Endodermal cell (in vitro differentiated cells): ENCODE measurements at regions not wholly inside any gene's neighbourhood (a gene's known extent, or its start where the extent isn't known, plus 50 kb on each side); places are given as distances from the start of the nearest gene placed in this dataset.
A peak's percentile ranks its signal among the peaks of the same experiment; 100 is the strongest.

Experiments used
- DNase-seq: peaks from one replicate; pipeline ENCODE4 v3.0.0-alpha.2; 2017
- H3K27ac ChIP-seq: 2 replicates; pipeline ENCODE4 v1.5.1; 2013; ENCODE audit warnings: mild to moderate bottlenecking, low read depth, low read length, moderate library complexity
- H3K27me3 ChIP-seq: 2 replicates; pipeline ENCODE4 v1.6.1; 2013; ENCODE audit warnings: mild to moderate bottlenecking, low read length, moderate library complexity; ENCODE audit not compliant: insufficient read depth, control insufficient read depth, poor library complexity, severe bottlenecking
- H3K36me3 ChIP-seq: 2 replicates; pipeline ENCODE4 v1.7.0; 2013; ENCODE audit warnings: mild to moderate bottlenecking, low read length, moderate library complexity; ENCODE audit not compliant: control insufficient read depth, insufficient read depth
- H3K4me1 ChIP-seq: one replicate; pipeline ENCODE4 v1.7.0; 2013; ENCODE audit warnings: low read length; ENCODE audit not compliant: control insufficient read depth, insufficient read depth
- H3K4me3 ChIP-seq: 2 replicates; pipeline ENCODE4 v1.5.1; 2013; ENCODE audit warnings: mild to moderate bottlenecking, low read length, moderate library complexity
- H3K9ac ChIP-seq: 2 replicates; pipeline ENCODE4 v1.6.1; 2013; ENCODE audit warnings: mild to moderate bottlenecking, low read length, moderate library complexity; ENCODE audit not compliant: poor library complexity, severe bottlenecking; ENCODE audit errors: extremely low read depth
- H3K9me3 ChIP-seq: 2 replicates; pipeline ENCODE4 v1.6.1; 2013; ENCODE audit warnings: mild to moderate bottlenecking, low read length, moderate library complexity; ENCODE audit not compliant: control insufficient read depth
- H3K27ac Mint-ChIP-seq: 2 replicates; pipeline ENCODE4 v1.8.0; 2020; ENCODE audit warnings: mixed read lengths
- H3K27me3 Mint-ChIP-seq: 2 replicates; pipeline ENCODE4 v1.8.0; 2021; ENCODE audit warnings: mild to moderate bottlenecking, mixed read lengths; ENCODE audit not compliant: insufficient read depth
- H3K36me3 Mint-ChIP-seq: 2 replicates; pipeline ENCODE4 v1.8.0; 2020; ENCODE audit warnings: low read depth, mixed read lengths
- H3K4me1 Mint-ChIP-seq: 2 replicates; pipeline ENCODE4 v1.8.0; 2020; ENCODE audit warnings: mixed read lengths
- H3K4me3 Mint-ChIP-seq: 2 replicates; pipeline ENCODE4 v1.8.0; 2020; ENCODE audit warnings: mild to moderate bottlenecking, moderate library complexity, mixed read lengths
- H3K9me3 Mint-ChIP-seq: 2 replicates; pipeline ENCODE4 v1.8.0; 2020; ENCODE audit warnings: mild to moderate bottlenecking, mixed read lengths
- WGBS, 2 experiments: methylation state at CpG; one replicate each; pipeline versions ENCODE4 v1.1.5 to v1.1.7; 2013; ENCODE audit warnings: missing lambda C conversion rate in 2 of 2, mixed read lengths in 1 of 2; ENCODE audit not compliant: insufficient coverage in 1 of 2, insufficient read length in 1 of 2; 5-methylcytosine and 5-hydroxymethylcytosine counted together
- TF ChIP-seq, protein P1 (sequence below): fragments of 200-600 bp; sonication (generic); conservative IDR thresholded peaks from 2 replicates; pipeline ENCODE4 v1.5.0; 2021; ENCODE audit warnings: antibody characterized with exemption, mild to moderate bottlenecking

DNA sequence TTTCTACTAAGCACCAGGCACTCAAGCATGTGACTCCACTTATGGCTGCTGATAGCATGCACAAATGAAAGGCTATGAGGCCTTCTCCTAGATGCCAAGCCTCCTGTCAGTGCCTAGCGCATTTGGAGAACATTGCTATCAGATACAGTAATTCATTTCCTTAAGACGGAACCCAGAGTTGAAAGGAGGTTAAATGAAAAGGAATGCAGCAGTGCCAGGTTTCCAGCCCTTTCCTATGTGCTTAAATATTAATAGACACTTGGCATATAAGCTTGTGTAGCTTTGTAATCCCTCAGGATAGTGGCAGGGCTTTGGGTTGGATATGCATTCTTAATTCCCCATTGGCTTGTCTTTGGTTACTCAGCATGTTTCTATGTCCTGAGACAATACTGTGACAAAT lies 140.1 kb upstream of the FRY start:
- H3K9ac ChIP-seq = no peak overlapping the region
- no peaks in the 10 kb centered on the region for H3K36me3 ChIP-seq
- Mint-ChIP-seq H3K36me3 (no peaks in the 10 kb centered on the region), H3K9me3 (no peaks in the 10 kb centered on the region), H3K4me1 (no peaks in the 10 kb centered on the region), H3K27ac (no peak overlapping the region), H3K27me3 (no peaks in the 10 kb centered on the region), H3K4me3 (no peak overlapping the region)
- TF ChIP-seq, protein P1, sequence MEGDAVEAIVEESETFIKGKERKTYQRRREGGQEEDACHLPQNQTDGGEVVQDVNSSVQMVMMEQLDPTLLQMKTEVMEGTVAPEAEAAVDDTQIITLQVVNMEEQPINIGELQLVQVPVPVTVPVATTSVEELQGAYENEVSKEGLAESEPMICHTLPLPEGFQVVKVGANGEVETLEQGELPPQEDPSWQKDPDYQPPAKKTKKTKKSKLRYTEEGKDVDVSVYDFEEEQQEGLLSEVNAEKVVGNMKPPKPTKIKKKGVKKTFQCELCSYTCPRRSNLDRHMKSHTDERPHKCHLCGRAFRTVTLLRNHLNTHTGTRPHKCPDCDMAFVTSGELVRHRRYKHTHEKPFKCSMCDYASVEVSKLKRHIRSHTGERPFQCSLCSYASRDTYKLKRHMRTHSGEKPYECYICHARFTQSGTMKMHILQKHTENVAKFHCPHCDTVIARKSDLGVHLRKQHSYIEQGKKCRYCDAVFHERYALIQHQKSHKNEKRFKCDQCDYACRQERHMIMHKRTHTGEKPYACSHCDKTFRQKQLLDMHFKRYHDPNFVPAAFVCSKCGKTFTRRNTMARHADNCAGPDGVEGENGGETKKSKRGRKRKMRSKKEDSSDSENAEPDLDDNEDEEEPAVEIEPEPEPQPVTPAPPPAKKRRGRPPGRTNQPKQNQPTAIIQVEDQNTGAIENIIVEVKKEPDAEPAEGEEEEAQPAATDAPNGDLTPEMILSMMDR = no peak
- no peaks in the 10 kb centered on the region for H3K9me3 ChIP-seq
- no peaks in the 10 kb centered on the region for H3K27me3 ChIP-seq
- no peak overlapping the region for H3K27ac ChIP-seq
- no peak for DNase-seq
- no peak overlapping the region for H3K4me3 ChIP-seq
- WGBS, 2 experiments = 86 to 97% methylated on average over 1 to 2 of the region's 2 CpGs
- H3K4me1 ChIP-seq = no peaks in the 10 kb centered on the region

DNA sequence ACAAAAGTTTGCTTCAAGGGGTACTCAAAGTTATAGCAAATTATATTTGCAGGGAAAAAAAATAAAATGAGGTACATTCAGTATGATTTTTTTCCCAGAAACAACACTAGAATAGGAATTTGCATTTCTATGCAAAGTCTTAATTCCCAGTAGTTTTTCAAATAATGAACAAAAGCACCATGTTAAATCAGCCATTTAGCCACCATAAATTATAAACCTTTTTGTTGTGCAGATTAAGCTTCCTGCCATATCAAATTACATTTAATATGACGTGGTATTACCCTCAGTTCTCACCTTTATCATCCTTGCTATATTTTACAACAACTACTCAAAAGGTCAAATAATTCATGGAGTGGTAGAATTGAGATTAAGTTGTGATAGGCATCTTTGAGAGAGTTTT lies 136.6 kb upstream of the FRY start:
- Histone ChIP-seq H3K36me3 (no peaks in the 10 kb centered on the region), H3K4me1 (peaks cover 3% of the 10 kb centered on the region), H3K4me3 (no peak overlapping the region), H3K9me3 (no peaks in the 10 kb centered on the region), H3K27me3 (no peaks in the 10 kb centered on the region), H3K27ac (no peak overlapping the region), H3K9ac (no peak overlapping the region)
- H3K9me3 Mint-ChIP-seq = no peaks in the 10 kb centered on the region
- H3K27ac Mint-ChIP-seq = no peak overlapping the region
- 100% methylated on average over 1 of the region's 1 CpG; no CpG with 5 or more reads in 1 of the 2 experiments for WGBS, 2 experiments
- TF ChIP-seq, protein P1 = no peak
- H3K4me3 Mint-ChIP-seq = no peak overlapping the region
- peaks cover 5% of the 10 kb centered on the region for H3K4me1 Mint-ChIP-seq
- no peaks in the 10 kb centered on the region for H3K27me3 Mint-ChIP-seq
- H3K36me3 Mint-ChIP-seq = no peaks in the 10 kb centered on the region
- DNase-seq = no peak

DNA sequence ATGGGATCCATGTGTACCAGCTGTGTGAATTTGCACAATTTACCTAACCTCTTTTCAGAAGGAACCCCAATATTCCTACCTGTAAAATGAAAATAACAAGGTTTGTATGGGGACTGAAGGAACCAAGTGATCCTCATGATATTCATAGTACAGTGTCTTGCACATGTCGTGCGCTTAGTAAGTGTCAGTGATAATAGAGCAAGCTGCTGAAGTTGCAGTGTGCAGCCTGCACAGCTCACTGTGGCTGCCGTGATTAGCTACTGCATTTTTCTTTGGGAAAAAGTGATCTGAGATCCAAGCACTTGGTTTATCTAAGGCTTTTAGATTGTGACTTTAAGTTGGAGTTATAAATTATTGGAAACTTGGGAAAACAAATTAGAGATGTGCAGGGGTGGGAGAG lies 135.9 kb upstream of the FRY start:
- DNase-seq = no peak
- Mint-ChIP-seq H3K4me3 (no peak overlapping the region), H3K9me3 (peaks cover 1% of the 10 kb centered on the region), H3K27me3 (no peaks in the 10 kb centered on the region), H3K27ac (no peak overlapping the region), H3K4me1 (peaks cover 5% of the 10 kb centered on the region), H3K36me3 (peaks cover 4% of the 10 kb centered on the region)
- TF ChIP-seq, protein P1 = no peak
- Histone ChIP-seq H3K9me3 (peaks cover 1% of the 10 kb centered on the region), H3K36me3 (no peaks in the 10 kb centered on the region), H3K4me1 (peaks cover 3% of the 10 kb centered on the region), H3K9ac (no peak overlapping the region), H3K27ac (peak overlapping the region; percentile 33), H3K4me3 (no peak overlapping the region), H3K27me3 (no peaks in the 10 kb centered on the region)
- 92 to 100% methylated on average over 3 of the region's 3 CpGs for WGBS, 2 experiments
